ENCODE measurements at regions not wholly inside any gene's neighbourhood (a gene's known extent, or its start where the extent isn't known, plus 50 kb on each side); places are given as distances from the start of the nearest gene placed in this dataset.
A peak's percentile ranks its signal among the peaks of the same experiment; 100 is the strongest.

DNA sequence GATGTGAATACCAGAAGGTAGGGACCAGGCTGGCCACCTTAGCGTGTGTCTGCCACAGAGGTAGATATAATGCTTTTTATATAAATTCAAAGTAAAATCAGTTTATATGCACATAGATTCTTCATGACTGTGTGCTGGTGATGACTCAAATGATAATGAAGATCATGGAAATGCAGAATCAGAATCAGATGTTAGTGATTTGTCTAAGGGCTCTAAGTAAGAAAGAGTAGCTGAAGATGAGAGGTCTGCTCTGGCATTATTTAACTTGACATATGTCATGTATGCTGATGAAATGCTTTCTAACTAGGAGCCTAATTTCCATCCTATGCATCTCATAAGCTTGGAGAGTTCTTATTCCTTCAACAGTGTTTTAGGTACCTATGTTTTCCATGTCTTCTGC is 50.3 kb upstream of the DPH6 start:
- no peak for DNase-seq (ENCODE audit: low spot score)

DNA sequence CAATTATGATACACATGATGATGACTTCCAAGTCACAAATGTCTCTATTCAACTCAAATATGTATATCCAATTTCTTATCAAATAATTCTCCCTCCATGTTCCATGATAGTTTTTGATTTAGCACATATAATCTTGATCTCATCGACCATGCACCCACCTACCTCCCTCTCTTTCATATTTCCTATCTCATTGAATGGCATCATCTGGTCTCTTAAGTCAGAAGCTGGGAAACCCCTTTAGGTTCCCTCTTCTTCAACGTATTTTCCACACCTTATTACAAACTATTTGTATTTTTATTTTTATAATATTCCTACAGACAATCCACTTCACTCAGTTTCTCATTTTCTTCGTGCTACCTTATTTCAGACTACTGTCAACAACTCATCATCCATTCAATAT is 56.9 kb upstream of the DPH6 start:
- DNase-seq (ENCODE audit: low spot score) = no peak

DNA sequence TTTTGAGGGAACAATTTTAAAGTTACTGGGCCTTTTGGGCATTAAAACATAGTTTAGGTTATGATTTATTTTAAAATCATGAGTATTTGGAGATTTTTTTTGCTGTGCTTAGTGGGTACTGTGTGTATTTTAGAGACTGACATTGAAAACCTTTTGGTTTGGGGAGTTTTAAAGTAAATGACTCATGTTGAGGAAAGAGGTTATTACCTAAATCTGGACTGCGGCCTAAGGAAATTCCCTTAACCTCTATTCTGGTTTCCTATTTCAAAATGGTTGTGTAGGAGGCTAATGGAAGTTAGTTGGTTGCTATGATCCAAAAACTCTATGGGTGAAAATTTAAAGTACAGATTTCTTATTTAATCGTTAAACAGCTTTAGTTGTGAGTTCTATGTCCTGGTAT is 57.3 kb upstream of the DPH6 start:
- no peak for DNase-seq (ENCODE audit: low spot score)

DNA sequence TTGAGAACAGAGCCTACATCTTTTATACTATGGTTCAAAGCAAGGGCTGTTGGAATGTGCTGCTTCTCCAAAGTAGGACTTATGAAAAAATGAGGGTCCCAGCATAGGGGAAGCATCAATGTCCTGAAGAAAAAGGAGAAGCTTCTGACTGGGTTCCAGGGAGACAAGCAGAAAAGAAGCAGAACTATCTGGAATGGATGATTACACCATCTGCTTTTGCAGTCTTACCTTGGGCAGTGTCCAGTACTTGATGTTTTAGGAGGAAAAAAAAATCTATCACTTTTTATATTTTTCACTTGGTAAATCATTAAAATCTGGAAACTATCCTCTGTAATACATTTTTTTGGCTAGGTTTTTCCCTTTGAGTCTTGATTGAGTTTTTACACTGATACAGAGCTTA is 57.9 kb upstream of the DPH6 start:
- no peak for DNase-seq (ENCODE audit: low spot score)

DNA sequence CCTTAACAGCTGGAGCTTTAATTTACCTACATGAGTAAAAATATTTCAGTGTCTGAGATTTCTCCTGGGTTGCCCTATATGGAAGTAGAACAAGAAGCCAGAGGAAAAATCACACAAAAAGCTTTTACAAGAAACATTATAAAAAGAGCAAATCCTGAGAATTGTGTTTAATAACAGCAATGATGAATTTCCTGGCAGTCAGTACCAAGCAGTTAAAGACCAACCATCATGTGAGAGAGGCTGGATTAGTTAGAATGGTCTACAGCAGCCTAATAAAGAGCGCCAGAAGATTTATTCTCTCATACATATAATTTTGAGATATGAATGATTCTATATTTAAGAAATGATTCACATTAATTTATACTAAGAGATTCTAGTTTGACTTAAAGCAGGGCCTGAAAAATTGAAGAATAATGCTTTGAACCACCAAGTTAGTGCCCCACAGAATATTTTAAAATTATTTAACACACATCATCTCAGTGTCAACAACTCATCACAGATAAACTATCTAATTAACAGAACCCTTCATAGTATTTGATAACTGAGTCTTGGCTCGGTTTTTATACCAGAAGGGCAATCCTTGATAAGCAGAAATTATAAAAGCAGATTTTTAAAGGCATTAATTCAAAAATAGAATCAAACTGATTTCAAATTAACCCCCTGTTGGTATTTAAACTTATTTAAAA is 59.9 kb upstream of the DPH6 start:
- no peak for DNase-seq (ENCODE audit: low spot score)

DNA sequence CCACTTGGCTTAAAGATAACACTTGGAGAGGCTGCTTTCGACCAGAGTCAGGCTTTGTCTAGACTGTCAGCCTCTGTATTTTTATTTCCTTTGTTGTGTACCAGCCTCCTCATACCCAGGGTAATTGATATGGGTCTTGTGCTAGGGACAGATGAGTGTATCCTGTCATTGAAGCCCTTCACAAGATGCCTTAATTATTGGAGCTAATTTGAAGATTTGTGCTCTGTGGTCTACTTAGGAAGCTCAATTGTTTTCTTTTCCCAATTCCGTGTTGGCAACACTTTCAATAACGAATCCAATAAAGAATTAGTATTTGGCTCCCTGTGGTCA is 60.5 kb upstream of the DPH6 start:
- no peak for DNase-seq (ENCODE audit: low spot score)

DNA sequence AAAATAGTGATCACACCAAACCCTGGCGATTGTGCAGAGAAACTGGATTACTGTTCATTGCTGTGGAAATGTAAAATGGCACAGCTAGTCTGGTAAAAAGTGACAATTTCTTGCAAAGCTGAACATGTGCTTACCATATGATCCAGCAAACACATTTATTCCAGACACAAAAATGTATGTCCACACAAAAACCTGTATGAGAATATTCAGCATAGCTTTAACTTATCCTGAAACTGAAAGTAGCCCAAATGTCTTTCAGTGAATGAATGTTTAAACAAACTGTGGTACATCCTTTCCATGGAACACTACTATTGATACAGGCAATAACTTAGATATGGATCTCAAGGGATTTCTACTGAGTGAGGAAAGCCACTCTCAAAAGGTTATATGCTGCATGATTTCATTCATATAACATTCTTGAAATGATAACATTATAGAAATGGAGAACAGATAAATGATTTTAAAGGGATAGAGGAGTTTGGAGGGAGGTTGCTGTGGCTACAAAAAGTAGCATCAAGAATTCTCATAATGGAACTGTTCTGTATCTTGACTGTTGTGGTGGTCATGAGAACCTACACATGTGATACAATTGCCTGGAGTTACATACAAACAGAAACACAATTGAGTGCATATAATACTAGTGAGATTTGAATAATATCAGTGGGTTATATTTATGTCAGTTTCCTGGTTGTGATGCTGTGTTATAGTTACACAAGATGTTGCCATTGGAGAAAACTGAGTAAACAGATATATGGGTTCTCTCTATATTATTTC is 70.7 kb upstream of the DPH6 start:
- no peak for DNase-seq (ENCODE audit: low spot score)

DNA sequence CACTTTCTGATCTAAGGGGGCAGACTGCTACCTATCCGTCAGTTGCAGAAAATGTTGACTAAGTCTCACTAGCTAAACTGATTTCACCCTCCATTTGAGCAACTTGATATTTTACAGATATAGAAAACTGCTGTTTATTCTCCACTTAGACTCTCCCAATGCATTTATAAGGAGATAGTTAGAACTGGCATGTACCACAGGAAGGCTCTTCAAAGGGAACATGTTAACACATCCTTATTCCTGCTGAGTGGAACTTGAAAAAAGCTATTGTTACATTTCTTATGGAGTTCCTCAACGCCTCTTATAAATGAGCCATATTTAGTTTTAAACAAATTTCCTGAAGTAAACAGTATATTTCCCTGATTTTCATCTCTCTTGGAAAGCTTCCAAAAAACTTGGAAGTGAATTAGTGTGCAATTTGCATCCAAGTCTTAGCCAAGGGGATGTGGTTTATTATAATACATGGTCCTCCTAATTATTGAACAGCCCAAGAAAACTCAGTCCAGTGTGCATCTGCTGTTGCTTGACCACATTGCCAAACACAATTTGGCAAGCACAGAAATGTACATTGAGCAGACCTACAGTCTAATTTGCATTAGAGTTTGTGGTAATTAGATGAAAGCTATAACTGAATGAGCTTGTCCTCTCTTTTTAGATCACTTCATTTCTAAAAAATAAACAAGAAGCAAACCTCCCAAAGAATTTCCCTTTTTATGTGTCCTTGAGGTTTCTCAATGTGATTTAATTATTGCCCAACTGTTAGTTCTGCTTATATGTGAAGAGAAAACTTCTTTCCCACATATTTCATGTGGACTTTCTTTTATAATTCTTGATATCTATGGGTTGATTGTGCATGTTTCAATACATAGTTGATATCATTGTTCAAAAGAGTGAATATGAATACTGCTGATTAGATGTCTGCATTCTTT is 72.6 kb upstream of the DPH6 start:
- no peak for DNase-seq (ENCODE audit: low spot score)

DNA sequence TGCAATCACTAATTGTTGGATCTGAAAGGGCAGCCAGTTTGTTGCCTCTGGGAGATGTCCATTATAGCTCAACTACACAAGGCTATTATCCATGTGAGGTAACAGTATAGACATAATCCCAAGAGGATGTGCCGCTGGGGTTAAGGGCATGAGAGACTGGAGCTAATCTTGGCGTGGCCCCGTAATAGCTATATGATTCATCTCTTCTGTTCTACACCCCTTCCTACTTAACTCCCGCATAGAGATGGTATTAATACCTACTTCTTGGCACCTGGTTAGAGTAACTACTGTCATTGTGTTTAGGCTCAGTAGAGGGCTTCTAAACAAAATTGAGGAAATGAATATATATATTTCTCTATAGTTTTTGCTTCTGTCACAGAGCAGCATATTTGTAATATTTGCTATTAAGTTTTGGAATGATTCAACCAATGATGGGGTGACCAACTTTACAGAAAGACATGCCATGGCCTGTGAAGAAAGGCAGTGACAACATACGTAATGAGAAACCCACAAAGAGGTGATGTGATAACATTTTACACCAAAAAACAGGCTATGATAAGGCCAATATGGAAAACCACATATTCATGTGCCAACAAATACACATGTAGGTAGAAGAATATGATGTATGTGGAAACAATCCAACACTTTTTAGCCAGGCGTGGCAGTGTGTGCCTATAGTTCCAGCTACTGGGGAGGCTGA is 76.8 kb upstream of the DPH6 start:
- DNase-seq (ENCODE audit: low spot score) = no peak

DNA sequence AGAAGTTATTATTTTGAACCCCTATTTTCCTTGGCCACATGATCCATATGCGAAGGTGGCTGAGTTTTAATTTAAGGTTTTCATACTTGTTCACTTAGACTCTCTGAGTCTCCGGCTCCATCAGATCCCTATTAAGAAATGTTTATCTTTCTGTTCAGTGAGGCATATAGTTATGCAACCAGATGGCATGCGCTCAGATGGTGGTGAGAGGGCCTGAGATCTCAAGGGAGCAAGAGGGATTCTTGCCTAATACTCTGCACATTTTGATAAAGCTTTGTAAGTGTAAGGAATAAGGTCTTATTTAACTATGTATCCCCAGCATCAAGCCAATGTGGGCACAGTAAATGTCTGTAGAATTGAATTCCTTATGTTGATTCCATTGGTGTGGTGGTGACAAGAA is 78.9 kb upstream of the DPH6 start:
- DNase-seq (ENCODE audit: low spot score) = no peak

DNA sequence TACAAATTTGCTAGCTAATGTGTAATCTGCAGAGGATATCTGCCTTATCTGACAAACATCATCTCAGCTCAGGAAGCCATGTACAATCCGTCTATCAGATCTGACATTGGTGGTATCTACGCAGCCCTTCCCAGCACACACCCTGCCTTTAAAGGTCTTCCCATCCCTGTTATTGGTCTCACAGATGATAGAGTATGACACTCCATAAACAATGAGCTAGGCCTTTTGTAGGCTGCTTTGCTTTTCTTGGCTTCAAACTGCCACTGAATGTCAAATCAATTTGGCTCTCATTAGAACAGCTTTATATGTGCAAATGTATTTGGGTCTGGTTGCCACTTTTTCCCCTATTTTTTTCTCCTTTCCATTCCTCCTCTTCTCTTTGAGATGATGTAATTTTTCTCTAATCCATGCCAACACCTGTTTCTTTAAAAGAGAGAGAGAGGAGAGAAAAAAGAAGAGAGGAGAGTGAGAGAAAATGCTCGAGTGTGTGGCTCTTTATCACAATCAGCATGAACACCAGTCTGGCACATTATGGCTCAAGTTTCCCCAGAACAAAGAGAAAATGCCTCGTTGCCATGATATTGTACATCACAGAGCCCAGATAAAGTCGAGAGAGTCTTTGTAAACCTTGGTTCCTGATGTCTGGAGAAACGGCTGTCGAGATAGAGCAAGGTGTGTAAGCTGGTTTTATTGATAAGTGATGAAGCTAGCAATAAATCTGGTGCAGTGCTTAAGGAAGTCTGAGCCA is 80.8 kb upstream of the DPH6 start:
- no peak for DNase-seq (ENCODE audit: low spot score)

DNA sequence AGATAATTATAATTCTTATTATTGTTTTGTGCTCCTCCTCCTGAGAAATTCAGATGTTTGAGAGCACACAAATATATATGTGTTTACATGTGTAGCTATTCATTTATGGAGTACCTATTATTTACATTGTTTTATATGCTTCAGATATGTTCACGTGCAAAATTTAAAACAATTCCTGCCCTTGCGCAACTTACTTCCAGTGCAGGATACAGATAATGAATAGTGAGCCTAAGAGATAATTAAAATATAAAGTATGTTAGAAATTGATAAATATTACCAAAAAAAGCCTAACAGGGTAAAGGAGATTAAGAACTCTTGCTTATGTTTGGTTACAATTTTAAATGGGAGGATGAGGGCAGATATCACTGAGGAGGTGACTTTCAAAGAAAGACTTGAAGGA is 81.7 kb upstream of the DPH6 start:
- no peak for DNase-seq (ENCODE audit: low spot score)

DNA sequence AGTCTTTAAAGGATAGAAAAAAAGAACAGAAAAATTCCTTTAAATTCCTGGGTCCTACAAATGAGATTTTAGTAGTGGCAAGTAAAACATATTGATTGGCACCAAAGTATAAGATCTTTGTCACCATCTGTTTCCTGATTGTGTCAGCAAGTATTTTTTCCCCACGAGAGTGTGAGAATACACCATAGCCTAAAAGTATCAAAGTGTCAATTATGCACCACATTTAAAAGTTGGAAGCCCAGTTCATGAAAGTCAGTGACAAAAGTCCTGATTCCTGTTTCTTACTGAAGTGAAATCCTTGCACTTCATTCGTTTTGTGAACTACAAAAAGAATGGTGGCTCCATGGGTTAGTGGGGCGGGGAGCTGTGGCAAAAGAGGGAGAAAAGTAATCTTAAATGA is 83.8 kb upstream of the DPH6 start:
- DNase-seq (ENCODE audit: low spot score) = no peak

DNA sequence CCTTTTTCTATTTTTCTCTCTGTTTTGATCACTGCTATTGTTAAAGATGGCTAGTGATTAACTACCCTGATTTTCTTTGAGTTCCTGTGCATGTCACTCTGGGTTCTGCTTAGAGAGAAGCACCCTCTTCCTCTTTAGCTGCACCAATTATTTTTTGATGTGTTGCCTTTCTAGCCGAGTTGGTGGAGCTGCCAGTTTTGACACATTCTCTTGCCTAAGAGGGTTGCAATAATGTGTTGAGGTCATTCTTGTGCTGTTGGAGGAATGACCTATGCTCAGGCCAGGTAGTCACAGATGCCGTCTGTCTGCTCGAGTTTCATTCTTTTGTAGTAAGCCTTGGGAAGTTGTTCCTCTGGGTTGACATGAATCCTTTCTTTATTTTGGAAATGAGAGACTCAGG is 84.6 kb upstream of the DPH6 start:
- no peak for DNase-seq (ENCODE audit: low spot score)

DNA sequence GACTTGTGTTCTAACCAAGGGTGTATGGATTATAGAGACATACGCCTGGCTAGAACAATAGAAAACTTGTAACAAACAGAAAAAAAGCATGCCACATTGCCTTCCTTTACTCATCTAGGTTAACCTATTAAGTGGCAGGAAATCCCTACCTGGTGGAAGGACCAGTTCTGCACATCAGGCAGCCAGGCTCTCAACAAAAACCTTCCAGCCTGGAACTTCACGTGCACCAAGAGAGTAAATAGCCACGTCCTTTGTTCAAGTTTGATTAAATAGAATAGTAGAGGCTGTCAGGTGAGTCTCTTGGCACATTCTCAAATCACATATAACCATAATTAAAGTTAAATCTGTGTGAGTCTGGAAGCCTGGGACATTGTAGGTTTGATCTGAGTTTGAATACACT is 85.0 kb upstream of the DPH6 start:
- DNase-seq (ENCODE audit: low spot score) = no peak

DNA sequence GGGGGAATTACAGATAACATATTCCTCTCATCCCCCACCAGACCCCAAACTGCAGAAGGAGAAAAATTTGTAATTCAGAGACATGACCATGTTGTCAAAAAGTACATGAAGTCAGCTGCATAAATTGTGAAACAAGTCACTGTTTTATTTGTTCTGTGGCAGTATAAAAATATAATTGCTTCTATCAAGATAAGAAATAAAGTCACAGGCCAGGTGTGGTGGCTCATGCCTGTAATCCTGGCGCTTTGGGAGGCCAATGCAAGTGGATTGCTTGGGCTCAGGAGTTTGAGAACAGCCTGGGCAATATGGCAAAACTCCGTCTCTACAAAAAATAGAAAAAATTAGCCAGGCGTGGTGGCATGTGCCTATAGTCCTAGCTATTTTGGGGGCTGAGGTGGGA is 87.7 kb upstream of the DPH6 start:
- DNase-seq (ENCODE audit: low spot score) = no peak

DNA sequence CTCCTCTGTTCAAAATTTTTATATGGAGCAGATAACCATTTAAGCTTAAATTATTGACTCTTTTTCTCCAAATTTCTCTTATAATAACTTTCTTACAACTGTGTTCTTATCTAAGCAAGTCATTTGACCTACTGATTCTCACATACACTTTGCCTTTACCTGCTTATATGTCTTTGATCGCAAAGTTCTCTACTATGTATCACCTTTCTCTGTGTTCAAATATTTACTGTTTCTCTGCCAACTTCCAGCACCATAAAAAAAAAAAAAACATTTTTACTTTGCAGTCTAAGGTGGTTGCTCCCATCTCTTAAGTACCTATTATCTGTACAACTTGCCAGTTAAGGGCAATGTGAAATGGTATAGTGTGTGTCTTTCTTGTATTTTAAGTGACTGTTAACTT is 100.8 kb upstream of the DPH6 start:
- no peak for DNase-seq (ENCODE audit: low spot score)

DNA sequence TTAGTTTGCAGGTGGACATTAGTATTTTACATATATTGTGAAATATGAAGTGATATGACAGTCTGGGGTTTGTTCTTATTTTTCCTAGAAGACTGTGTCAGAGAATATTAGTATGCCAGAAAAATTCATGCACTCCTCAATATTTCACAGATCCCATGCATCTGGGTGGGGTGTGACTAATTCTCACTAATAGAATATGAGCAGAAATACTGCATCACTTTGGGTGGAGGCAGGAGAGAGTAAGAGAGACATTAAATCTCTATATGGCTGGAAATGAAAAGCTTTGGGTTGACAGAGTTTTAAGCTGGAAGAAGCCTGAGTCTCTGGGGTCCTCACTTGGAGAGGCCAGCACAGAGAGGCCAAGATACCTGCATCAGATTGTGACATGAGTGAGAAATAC is 101.3 kb upstream of the DPH6 start:
- no peak for DNase-seq (ENCODE audit: low spot score)

DNA sequence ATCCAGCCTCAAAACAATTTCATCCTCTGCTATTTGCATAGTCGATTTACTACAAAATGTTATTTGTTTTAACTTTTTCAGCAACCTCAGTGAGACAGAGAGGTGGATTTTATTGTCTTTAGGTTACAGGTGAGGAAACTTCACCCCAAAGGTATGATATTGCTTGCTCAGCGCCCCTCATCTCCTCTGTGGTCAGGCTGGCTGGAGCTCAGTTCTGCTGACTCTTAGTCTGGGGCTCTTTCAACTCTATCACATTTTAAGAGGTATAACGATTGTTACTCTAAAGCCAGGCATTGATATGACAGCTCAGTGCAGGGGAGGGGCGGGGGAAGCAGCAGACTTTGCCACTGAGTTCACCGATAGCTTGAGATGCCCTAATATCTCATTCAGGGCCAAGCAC is 103.0 kb upstream of the DPH6 start:
- no peak for DNase-seq (ENCODE audit: low spot score)

DNA sequence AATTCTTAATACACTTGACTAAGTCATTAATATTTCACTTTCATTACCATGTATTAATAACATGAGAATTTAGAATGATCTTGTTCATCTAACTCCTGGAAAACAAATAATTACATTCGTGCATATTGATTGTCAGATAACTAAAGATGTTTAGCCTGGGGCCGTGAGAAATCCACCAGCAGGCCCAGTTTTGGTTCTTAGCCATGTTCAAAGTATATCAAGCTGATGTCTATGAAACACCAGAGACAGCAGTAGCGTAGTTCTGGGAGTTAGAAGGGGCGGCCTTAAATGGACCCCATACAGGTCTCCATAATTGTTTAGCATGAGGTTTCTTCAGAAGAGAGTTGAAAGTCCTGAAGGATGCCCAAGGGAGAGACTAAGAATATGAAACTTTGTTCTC is 103.6 kb upstream of the DPH6 start:
- no peak for DNase-seq (ENCODE audit: low spot score)

DNA sequence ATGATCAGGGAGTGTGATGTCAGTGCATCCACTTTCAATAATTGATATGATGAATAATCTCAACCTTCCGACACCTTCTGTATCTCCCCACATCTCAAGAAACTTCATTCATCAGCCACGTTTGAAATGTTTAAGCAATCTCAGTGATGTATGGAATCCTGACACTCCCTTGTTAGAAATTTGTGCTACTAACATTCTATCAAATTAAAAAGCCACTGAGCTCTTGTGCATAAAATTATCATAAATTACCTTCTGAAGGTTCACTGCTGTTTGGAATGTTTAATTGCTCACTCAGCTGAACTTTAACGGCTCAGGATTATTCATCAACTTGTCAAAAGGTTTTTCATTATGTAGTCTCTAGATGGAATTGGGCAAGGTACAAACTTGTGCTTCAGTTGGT is 108.4 kb upstream of the DPH6 start:
- DNase-seq (ENCODE audit: low spot score) = peak; percentile 48
